ENCODE measurements at regions not wholly inside any gene's neighbourhood (a gene's known extent, or its start where the extent isn't known, plus 50 kb on each side); places are given as distances from the start of the nearest gene placed in this dataset.

- ChIA-PET CTCF (no interaction called here), POLR2A (no interaction called here)
- BruUV-seq (replicated peaks) = no TSS peak
- Mint-ChIP-seq H3K9me3 (ENCODE audit: unreplicated experiment) (peaks cover 11% of the 10 kb centered on the region), H3K27me3 (ENCODE audit: insufficient read depth, unreplicated experiment) (no peaks in the 10 kb centered on the region), H3K4me1 (ENCODE audit: insufficient read depth, unreplicated experiment) (peaks cover 10% of the 10 kb centered on the region), H3K4me3 (ENCODE audit: unreplicated experiment) (no peak overlapping the region), H3K36me3 (ENCODE audit: insufficient read depth, unreplicated experiment) (no peaks in the 10 kb centered on the region), H3K27ac (ENCODE audit: low read depth, unreplicated experiment) (no peak overlapping the region)
- intact Hi-C loops (cut with micrococcal nuclease) = no loop called here
- TF ChIP-seq, protein P1, sequence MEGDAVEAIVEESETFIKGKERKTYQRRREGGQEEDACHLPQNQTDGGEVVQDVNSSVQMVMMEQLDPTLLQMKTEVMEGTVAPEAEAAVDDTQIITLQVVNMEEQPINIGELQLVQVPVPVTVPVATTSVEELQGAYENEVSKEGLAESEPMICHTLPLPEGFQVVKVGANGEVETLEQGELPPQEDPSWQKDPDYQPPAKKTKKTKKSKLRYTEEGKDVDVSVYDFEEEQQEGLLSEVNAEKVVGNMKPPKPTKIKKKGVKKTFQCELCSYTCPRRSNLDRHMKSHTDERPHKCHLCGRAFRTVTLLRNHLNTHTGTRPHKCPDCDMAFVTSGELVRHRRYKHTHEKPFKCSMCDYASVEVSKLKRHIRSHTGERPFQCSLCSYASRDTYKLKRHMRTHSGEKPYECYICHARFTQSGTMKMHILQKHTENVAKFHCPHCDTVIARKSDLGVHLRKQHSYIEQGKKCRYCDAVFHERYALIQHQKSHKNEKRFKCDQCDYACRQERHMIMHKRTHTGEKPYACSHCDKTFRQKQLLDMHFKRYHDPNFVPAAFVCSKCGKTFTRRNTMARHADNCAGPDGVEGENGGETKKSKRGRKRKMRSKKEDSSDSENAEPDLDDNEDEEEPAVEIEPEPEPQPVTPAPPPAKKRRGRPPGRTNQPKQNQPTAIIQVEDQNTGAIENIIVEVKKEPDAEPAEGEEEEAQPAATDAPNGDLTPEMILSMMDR (IDR thresholded peaks at IDR 0.05; ENCODE audit: unreplicated experiment) = no peak
- peak; percentile 44 for DNase-seq (ENCODE audit: unreplicated experiment)
Observed at GRCh38 chr5:167207081-167207480, 1084.4 kb upstream of the WWC1 start.

DNA sequence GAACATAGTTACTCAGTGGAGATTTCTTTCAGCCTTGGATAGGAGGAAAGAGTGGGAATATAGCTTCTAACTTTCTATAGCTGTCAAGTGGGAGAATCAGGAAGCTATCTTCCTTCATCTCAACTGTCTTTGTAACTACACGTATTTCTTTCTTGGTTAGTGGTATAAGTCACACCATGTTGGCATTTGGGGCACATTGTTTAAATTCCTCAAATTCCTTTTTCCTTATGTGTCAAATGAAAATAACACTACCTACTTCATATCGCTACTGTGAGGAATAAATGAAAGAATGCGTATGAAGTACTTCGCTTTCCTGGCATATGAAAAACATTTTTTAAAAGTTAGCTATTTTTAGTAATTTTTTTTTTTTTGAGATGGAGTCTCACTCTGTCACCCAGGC lies 1082.5 kb upstream of the WWC1 start:
- intact Hi-C loops (cut with micrococcal nuclease) = no loop called here
- Mint-ChIP-seq H3K27ac (ENCODE audit: low read depth, unreplicated experiment) (no peak overlapping the region), H3K27me3 (ENCODE audit: insufficient read depth, unreplicated experiment) (no peaks in the 10 kb centered on the region), H3K36me3 (ENCODE audit: insufficient read depth, unreplicated experiment) (no peaks in the 10 kb centered on the region), H3K4me1 (ENCODE audit: insufficient read depth, unreplicated experiment) (peaks cover 10% of the 10 kb centered on the region), H3K9me3 (ENCODE audit: unreplicated experiment) (peaks cover 11% of the 10 kb centered on the region), H3K4me3 (ENCODE audit: unreplicated experiment) (no peak overlapping the region)
- TF ChIP-seq, protein P1 (IDR thresholded peaks at IDR 0.05; ENCODE audit: unreplicated experiment) = no peak
- CTCF ChIA-PET = interaction anchor here (1.2 kb wide), 1 partner anchor 9 kb away, joined by 3 read pairs; no protein-coding TSS in a partner anchor
- no TSS peak for BruUV-seq (replicated peaks)
- POLR2A ChIA-PET = interaction anchor here (0.8 kb wide), 1 partner anchor 24 kb away, joined by 4 read pairs; no protein-coding TSS in a partner anchor
- DNase-seq (ENCODE audit: unreplicated experiment) = peak; percentile 27

- no TSS peak for BruUV-seq (replicated peaks)
- H3K4me3 Mint-ChIP-seq (ENCODE audit: unreplicated experiment) = no peak overlapping the region
- ChIA-PET CTCF (interaction anchor here (0.6 to 1.4 kb wide), 3 partner anchors 9 to 278 kb away, joined by 3 to 6 read pairs (median 4); no protein-coding TSS in a partner anchor), POLR2A (interaction anchor here (0.7 kb wide), 1 partner anchor 13 kb away, joined by 3 read pairs; no protein-coding TSS in a partner anchor)
- no peaks in the 10 kb centered on the region for H3K36me3 Mint-ChIP-seq (ENCODE audit: insufficient read depth, unreplicated experiment)
- H3K27me3 Mint-ChIP-seq (ENCODE audit: insufficient read depth, unreplicated experiment) = no peaks in the 10 kb centered on the region
- TF ChIP-seq, protein P1 (IDR thresholded peaks at IDR 0.05; ENCODE audit: unreplicated experiment) = peak; percentile 44
- H3K27ac Mint-ChIP-seq (ENCODE audit: low read depth, unreplicated experiment) = no peak overlapping the region
- peak; percentile 27 for DNase-seq (ENCODE audit: unreplicated experiment)
- intact Hi-C loops (cut with micrococcal nuclease) = loop anchor here (1.0 to 10.0 kb wide), 3 partner anchors 170 to 1587 kb away; no protein-coding TSS in a partner anchor
- no peaks in the 10 kb centered on the region for H3K9me3 Mint-ChIP-seq (ENCODE audit: unreplicated experiment)
- H3K4me1 Mint-ChIP-seq (ENCODE audit: insufficient read depth, unreplicated experiment) = no peaks in the 10 kb centered on the region
Observed at GRCh38 chr5:167217097-167217743, 1074.2 kb upstream of the WWC1 start.

DNA sequence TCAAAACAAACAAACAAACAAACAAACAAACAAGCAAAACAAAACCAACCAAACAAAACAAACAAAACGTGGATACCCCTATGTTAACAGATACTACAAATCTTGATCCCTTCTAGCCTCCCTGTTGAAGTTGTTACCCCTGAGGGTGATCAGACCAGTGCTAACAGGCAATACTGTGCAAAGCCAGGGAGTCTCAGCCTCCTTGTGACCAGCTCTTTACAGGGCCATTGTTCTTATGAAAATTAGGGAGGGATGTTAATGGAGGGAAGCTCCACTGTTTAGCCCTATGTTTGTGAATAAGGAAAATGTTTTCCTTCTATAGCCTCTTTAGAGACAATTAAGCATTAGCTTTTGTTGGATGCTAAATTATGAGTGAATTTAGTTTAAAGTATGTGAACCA lies 1072.1 kb upstream of the WWC1 start:
- TF ChIP-seq, protein P1 (IDR thresholded peaks at IDR 0.05; ENCODE audit: unreplicated experiment) = no peak
- no peaks in the 10 kb centered on the region for H3K4me1 Mint-ChIP-seq (ENCODE audit: insufficient read depth, unreplicated experiment)
- H3K9me3 Mint-ChIP-seq (ENCODE audit: unreplicated experiment) = no peaks in the 10 kb centered on the region
- CTCF ChIA-PET = interaction anchor here (0.8 to 1.6 kb wide), 3 partner anchors 20 to 1589 kb away, joined by 3 to 5 read pairs (median 3); no protein-coding TSS in a partner anchor
- no peak overlapping the region for H3K27ac Mint-ChIP-seq (ENCODE audit: low read depth, unreplicated experiment)
- BruUV-seq (replicated peaks) = no TSS peak
- DNase-seq (ENCODE audit: unreplicated experiment) = no peak
- POLR2A ChIA-PET = interaction anchor here (0.8 kb wide), 1 partner anchor 33 kb away, joined by 5 read pairs; no protein-coding TSS in a partner anchor
- no peaks in the 10 kb centered on the region for H3K36me3 Mint-ChIP-seq (ENCODE audit: insufficient read depth, unreplicated experiment)
- no peaks in the 10 kb centered on the region for H3K27me3 Mint-ChIP-seq (ENCODE audit: insufficient read depth, unreplicated experiment)
- intact Hi-C loops (cut with micrococcal nuclease) = loop anchor here (5.0 to 10.0 kb wide), 2 partner anchors 172 to 254 kb away; no protein-coding TSS in a partner anchor
- no peak overlapping the region for H3K4me3 Mint-ChIP-seq (ENCODE audit: unreplicated experiment)

All from MCF 10A (cell line).